WTC11 (cell line): ENCODE measurements at regions not wholly inside any gene's neighbourhood (a gene's known extent, or its start where the extent isn't known, plus 50 kb on each side); places are given as distances from the start of the nearest gene placed in this dataset.

Experiments used
- ATAC-seq: fragments of 200-7000 bp; cut with Tn5 transposase; 2 replicates; pipeline ENCODE4 v1.10.0; 2021; ENCODE audit warnings: mild to moderate bottlenecking, moderate library complexity
- CTCF ChIA-PET: fragments of 300-600 bp; sonication (Branson Sonifier 250); formaldehyde crosslinking; loops from one replicate; lab custom pipeline; 2021; ENCODE audit warnings: antibody characterized with exemption; lab: Charles Lee
- POLR2A ChIA-PET: fragments of 350-600 bp; sonication (Branson Sonifier 250); formaldehyde crosslinking; loops from one replicate; lab custom pipeline; 2021; ENCODE audit warnings: antibody characterized with exemption; lab: Charles Lee
- DNase-seq: peaks from one replicate; pipeline ENCODE4 v3.0.0; 2021; ENCODE audit warnings: low spot score
- H3K27ac Mint-ChIP-seq: 2 replicates; pipeline ENCODE4 v1.8.0; 2021; ENCODE audit warnings: mixed read lengths
- H3K27me3 Mint-ChIP-seq: 2 replicates; pipeline ENCODE4 v1.8.0; 2021; ENCODE audit warnings: low read depth, mild to moderate bottlenecking, moderate library complexity, mixed read lengths
- H3K36me3 Mint-ChIP-seq: 2 replicates; pipeline ENCODE4 v1.8.0; 2021; ENCODE audit warnings: mixed read lengths
- H3K4me1 Mint-ChIP-seq: 2 replicates; pipeline ENCODE4 v1.8.0; 2022; ENCODE audit warnings: mixed read lengths
- H3K4me3 Mint-ChIP-seq: 2 replicates; pipeline ENCODE4 v1.8.0; 2021; ENCODE audit warnings: mild to moderate bottlenecking, moderate library complexity, mixed read lengths
- H3K9me3 Mint-ChIP-seq: 2 replicates; pipeline ENCODE4 v1.8.0; 2021; ENCODE audit warnings: mixed read lengths
- EMX1 ChIP-seq: fragments of 250-450 bp; sonication (Bioruptor Pico); IDR thresholded peaks from 2 replicates; pipeline ENCODE4 v1.8.0; 2021; ENCODE audit warnings: mild to moderate bottlenecking
- ETV6 ChIP-seq: sonication (generic); formaldehyde crosslinking; IDR thresholded peaks from 2 replicates; pipeline ENCODE4 v1.8.1; 2022; ENCODE audit warnings: mild to moderate bottlenecking, missing genetic modification reagents
- FOXJ3 ChIP-seq: sonication (generic); formaldehyde crosslinking; IDR thresholded peaks from 2 replicates; pipeline ENCODE4 v1.9.0; 2021; ENCODE audit warnings: missing genetic modification reagents, mild to moderate bottlenecking, borderline replicate concordance
- FOXK1 ChIP-seq: sonication (generic); formaldehyde crosslinking; IDR thresholded peaks from 2 replicates; pipeline ENCODE4 v1.8.0; 2022; ENCODE audit warnings: mild to moderate bottlenecking, moderate library complexity, missing genetic modification reagents
- NR2C2 ChIP-seq: sonication (generic); formaldehyde crosslinking; IDR thresholded peaks from 2 replicates; pipeline ENCODE4 v1.8.0; 2022; ENCODE audit warnings: mild to moderate bottlenecking, missing genetic modification reagents
- SMAD3 ChIP-seq: sonication (generic); formaldehyde crosslinking; IDR thresholded peaks from 2 replicates; pipeline ENCODE4 v1.8.0; 2022; ENCODE audit warnings: missing genetic modification reagents, mild to moderate bottlenecking, borderline replicate concordance
- TCF7 ChIP-seq: sonication (generic); formaldehyde crosslinking; IDR thresholded peaks from 2 replicates; pipeline ENCODE4 v1.8.0; 2022; ENCODE audit warnings: mild to moderate bottlenecking, low read depth, missing genetic modification reagents, moderate library complexity
- TP53 ChIP-seq: sonication (generic); formaldehyde crosslinking; IDR thresholded peaks from 2 replicates; pipeline ENCODE4 v1.8.1; 2023; ENCODE audit warnings: mild to moderate bottlenecking, missing genetic modification reagents
- ZNF121 ChIP-seq: sonication (generic); formaldehyde crosslinking; IDR thresholded peaks from 2 replicates; pipeline ENCODE4 v1.8.0; 2023; ENCODE audit warnings: missing genetic modification reagents
- TF ChIP-seq, protein P1 (sequence below): sonication (generic); formaldehyde crosslinking; IDR thresholded peaks from 2 replicates; pipeline ENCODE4 v1.8.0; 2023; ENCODE audit warnings: mild to moderate bottlenecking, missing genetic modification reagents
- TF ChIP-seq, protein P2 (sequence below): sonication (generic); formaldehyde crosslinking; IDR thresholded peaks from 2 replicates; pipeline ENCODE4 v1.8.1; 2023; ENCODE audit warnings: mild to moderate bottlenecking, missing genetic modification reagents
- TF ChIP-seq, protein P3 (sequence below): fragments of 200-600 bp; IDR thresholded peaks from 2 replicates; pipeline ENCODE4 v1.8.0; 2022; ENCODE audit warnings: antibody characterized with exemption
- TF ChIP-seq, protein P4 (sequence below): fragments of 250-450 bp; sonication (Bioruptor Pico); IDR thresholded peaks from 2 replicates; pipeline ENCODE4 v1.9.0; 2021; ENCODE audit warnings: mild to moderate bottlenecking
- TF ChIP-seq, protein P5 (sequence below): sonication (generic); formaldehyde crosslinking; conservative IDR thresholded peaks from 2 replicates; pipeline ENCODE4 v1.8.1; 2023; ENCODE audit warnings: mild to moderate bottlenecking, low read depth, missing genetic modification reagents, moderate library complexity
- TF ChIP-seq, protein P6 (sequence below): fragments of 250-450 bp; sonication (Bioruptor Pico); IDR thresholded peaks from 2 replicates; pipeline ENCODE4 v1.8.0; 2021; ENCODE audit warnings: mild to moderate bottlenecking

DNA sequence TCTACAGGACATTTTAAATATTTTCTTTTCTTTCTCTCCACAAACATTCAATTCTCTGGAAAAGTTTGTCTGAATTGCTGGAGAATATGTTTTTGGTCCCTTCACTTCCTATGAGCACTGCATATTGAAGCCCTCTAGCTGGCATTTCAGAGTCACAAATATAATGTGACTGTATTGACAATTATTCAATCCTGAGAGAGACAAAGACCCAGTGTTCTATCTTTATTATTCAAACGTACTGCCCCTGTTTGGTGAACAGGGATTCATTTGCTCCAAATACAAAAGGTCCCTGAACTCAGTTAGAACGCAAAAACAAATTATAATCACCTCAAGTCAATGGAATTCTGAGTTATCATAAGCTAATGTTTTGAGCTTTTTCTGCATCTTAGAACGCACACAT is 173.1 kb upstream of the CDIN1 start:
- H3K4me3 Mint-ChIP-seq, result no peak overlapping the region

DNA sequence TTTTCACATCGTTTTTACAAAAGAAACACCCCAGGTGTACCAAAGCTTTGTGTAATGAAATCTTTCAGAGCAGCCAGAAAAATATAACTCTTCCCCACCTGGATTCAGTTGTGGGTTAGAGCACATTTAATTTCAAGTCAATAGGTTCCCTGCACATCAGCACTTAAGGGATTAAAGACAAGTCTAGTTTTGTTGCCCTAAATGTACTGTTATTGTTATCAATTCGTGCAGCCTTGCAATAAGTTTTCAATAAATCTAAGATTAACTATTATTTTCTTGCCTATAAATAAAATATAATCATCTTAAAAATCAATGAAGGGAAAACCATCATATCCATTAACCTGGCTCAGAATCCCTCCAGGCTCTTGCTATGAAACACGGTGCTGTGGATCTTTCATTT is 172.5 kb upstream of the CDIN1 start:
- Mint-ChIP-seq H3K27me3 (no peaks in the 10 kb centered on the region), H3K4me3 (no peak overlapping the region), H3K9me3 (peaks cover 7% of the 10 kb centered on the region; the same call in 1 of the 2 replicates), H3K4me1 (peaks cover 49% of the 10 kb centered on the region), H3K36me3 (no peaks in the 10 kb centered on the region; the same call in 1 of the 2 replicates), H3K27ac (peak overlapping the region; percentile 51; the same call in 1 of the 2 replicates)
- ChIA-PET CTCF (interaction anchor here (0.7 kb wide), 1 partner anchor 473 kb away, joined by 3 read pairs; no protein-coding TSS in a partner anchor), POLR2A (no interaction called here)
- DNase-seq (no peak), ATAC-seq (no peak)
- no peak for TF ChIP-seq TCF7 (CRISPR knock-in tag)
- TF ChIP-seq, protein P1, sequence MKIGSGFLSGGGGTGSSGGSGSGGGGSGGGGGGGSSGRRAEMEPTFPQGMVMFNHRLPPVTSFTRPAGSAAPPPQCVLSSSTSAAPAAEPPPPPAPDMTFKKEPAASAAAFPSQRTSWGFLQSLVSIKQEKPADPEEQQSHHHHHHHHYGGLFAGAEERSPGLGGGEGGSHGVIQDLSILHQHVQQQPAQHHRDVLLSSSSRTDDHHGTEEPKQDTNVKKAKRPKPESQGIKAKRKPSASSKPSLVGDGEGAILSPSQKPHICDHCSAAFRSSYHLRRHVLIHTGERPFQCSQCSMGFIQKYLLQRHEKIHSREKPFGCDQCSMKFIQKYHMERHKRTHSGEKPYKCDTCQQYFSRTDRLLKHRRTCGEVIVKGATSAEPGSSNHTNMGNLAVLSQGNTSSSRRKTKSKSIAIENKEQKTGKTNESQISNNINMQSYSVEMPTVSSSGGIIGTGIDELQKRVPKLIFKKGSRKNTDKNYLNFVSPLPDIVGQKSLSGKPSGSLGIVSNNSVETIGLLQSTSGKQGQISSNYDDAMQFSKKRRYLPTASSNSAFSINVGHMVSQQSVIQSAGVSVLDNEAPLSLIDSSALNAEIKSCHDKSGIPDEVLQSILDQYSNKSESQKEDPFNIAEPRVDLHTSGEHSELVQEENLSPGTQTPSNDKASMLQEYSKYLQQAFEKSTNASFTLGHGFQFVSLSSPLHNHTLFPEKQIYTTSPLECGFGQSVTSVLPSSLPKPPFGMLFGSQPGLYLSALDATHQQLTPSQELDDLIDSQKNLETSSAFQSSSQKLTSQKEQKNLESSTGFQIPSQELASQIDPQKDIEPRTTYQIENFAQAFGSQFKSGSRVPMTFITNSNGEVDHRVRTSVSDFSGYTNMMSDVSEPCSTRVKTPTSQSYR, result no peak
- TF ChIP-seq TP53, result no peak
- TF ChIP-seq, protein P2, sequence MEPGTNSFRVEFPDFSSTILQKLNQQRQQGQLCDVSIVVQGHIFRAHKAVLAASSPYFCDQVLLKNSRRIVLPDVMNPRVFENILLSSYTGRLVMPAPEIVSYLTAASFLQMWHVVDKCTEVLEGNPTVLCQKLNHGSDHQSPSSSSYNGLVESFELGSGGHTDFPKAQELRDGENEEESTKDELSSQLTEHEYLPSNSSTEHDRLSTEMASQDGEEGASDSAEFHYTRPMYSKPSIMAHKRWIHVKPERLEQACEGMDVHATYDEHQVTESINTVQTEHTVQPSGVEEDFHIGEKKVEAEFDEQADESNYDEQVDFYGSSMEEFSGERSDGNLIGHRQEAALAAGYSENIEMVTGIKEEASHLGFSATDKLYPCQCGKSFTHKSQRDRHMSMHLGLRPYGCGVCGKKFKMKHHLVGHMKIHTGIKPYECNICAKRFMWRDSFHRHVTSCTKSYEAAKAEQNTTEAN, result no peak

More for the DNA sequence above, 173.1 kb upstream of the CDIN1 start:
- POLR2A ChIA-PET, result no interaction called here
- Mint-ChIP-seq H3K36me3 (no peaks in the 10 kb centered on the region; the same call in 1 of the 2 replicates), H3K4me1 (peaks cover 49% of the 10 kb centered on the region)
- no peak for DNase-seq
- CTCF ChIA-PET, result interaction anchor here (0.7 kb wide), 1 partner anchor 474 kb away, joined by 3 read pairs; no protein-coding TSS in a partner anchor
- TF ChIP-seq, protein P3, sequence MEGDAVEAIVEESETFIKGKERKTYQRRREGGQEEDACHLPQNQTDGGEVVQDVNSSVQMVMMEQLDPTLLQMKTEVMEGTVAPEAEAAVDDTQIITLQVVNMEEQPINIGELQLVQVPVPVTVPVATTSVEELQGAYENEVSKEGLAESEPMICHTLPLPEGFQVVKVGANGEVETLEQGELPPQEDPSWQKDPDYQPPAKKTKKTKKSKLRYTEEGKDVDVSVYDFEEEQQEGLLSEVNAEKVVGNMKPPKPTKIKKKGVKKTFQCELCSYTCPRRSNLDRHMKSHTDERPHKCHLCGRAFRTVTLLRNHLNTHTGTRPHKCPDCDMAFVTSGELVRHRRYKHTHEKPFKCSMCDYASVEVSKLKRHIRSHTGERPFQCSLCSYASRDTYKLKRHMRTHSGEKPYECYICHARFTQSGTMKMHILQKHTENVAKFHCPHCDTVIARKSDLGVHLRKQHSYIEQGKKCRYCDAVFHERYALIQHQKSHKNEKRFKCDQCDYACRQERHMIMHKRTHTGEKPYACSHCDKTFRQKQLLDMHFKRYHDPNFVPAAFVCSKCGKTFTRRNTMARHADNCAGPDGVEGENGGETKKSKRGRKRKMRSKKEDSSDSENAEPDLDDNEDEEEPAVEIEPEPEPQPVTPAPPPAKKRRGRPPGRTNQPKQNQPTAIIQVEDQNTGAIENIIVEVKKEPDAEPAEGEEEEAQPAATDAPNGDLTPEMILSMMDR, result no peak
- no peak for TF ChIP-seq ZNF121 (CRISPR knock-in tag)
- TF ChIP-seq EMX1 (CRISPR knock-in tag), result no peak
- TF ChIP-seq, all 79 proteins: peak for 0
- peaks cover 7% of the 10 kb centered on the region; the same call in 1 of the 2 replicates for H3K9me3 Mint-ChIP-seq
- no peaks in the 10 kb centered on the region for H3K27me3 Mint-ChIP-seq
- H3K27ac Mint-ChIP-seq, result peak overlapping the region; percentile 51; the same call in 1 of the 2 replicates
- no peak for ATAC-seq

DNA sequence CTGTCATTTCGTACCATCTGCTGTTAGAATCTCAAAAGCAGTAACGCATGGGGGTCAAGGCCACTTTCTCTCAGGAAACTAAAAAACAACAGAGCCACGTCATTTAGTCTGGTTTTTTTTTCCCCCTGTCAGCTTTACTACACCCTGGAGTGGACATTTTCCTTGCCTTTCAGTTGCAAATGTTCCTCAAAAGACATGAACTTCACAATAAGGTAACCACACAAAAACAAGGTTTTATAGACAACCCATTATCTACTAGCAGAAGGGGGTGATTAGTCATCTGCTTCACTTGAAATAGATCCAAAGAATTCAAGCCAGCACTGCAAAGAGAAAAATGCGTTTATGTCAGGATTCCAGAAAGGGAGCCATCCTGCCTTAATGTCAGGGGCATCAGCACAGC is 171.8 kb upstream of the CDIN1 start:
- peaks cover 7% of the 10 kb centered on the region; the same call in 1 of the 2 replicates for H3K9me3 Mint-ChIP-seq
- peak; percentile 46 for ATAC-seq
- no peak overlapping the region for H3K4me3 Mint-ChIP-seq
- CTCF ChIA-PET, result no interaction called here
- no peaks in the 10 kb centered on the region for H3K27me3 Mint-ChIP-seq
- POLR2A ChIA-PET, result no interaction called here
- no peaks in the 10 kb centered on the region; the same call in 1 of the 2 replicates for H3K36me3 Mint-ChIP-seq
- no peak for DNase-seq
- H3K27ac Mint-ChIP-seq, result peak overlapping the region; percentile 92
- H3K4me1 Mint-ChIP-seq, result peaks cover 48% of the 10 kb centered on the region
- TF ChIP-seq ETV6 (CRISPR knock-in tag), result no peak
- TF ChIP-seq, protein P4, sequence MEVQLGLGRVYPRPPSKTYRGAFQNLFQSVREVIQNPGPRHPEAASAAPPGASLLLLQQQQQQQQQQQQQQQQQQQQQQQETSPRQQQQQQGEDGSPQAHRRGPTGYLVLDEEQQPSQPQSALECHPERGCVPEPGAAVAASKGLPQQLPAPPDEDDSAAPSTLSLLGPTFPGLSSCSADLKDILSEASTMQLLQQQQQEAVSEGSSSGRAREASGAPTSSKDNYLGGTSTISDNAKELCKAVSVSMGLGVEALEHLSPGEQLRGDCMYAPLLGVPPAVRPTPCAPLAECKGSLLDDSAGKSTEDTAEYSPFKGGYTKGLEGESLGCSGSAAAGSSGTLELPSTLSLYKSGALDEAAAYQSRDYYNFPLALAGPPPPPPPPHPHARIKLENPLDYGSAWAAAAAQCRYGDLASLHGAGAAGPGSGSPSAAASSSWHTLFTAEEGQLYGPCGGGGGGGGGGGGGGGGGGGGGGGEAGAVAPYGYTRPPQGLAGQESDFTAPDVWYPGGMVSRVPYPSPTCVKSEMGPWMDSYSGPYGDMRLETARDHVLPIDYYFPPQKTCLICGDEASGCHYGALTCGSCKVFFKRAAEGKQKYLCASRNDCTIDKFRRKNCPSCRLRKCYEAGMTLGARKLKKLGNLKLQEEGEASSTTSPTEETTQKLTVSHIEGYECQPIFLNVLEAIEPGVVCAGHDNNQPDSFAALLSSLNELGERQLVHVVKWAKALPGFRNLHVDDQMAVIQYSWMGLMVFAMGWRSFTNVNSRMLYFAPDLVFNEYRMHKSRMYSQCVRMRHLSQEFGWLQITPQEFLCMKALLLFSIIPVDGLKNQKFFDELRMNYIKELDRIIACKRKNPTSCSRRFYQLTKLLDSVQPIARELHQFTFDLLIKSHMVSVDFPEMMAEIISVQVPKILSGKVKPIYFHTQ (CRISPR knock-in tag), result no peak
- no peak for TF ChIP-seq ZNF121 (CRISPR knock-in tag)
- TF ChIP-seq, protein P5, sequence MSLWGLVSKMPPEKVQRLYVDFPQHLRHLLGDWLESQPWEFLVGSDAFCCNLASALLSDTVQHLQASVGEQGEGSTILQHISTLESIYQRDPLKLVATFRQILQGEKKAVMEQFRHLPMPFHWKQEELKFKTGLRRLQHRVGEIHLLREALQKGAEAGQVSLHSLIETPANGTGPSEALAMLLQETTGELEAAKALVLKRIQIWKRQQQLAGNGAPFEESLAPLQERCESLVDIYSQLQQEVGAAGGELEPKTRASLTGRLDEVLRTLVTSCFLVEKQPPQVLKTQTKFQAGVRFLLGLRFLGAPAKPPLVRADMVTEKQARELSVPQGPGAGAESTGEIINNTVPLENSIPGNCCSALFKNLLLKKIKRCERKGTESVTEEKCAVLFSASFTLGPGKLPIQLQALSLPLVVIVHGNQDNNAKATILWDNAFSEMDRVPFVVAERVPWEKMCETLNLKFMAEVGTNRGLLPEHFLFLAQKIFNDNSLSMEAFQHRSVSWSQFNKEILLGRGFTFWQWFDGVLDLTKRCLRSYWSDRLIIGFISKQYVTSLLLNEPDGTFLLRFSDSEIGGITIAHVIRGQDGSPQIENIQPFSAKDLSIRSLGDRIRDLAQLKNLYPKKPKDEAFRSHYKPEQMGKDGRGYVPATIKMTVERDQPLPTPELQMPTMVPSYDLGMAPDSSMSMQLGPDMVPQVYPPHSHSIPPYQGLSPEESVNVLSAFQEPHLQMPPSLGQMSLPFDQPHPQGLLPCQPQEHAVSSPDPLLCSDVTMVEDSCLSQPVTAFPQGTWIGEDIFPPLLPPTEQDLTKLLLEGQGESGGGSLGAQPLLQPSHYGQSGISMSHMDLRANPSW, result no peak
- TF ChIP-seq FOXJ3 (CRISPR knock-in tag), result no peak
- TF ChIP-seq, protein P3, result no peak
- TF ChIP-seq, protein P6, sequence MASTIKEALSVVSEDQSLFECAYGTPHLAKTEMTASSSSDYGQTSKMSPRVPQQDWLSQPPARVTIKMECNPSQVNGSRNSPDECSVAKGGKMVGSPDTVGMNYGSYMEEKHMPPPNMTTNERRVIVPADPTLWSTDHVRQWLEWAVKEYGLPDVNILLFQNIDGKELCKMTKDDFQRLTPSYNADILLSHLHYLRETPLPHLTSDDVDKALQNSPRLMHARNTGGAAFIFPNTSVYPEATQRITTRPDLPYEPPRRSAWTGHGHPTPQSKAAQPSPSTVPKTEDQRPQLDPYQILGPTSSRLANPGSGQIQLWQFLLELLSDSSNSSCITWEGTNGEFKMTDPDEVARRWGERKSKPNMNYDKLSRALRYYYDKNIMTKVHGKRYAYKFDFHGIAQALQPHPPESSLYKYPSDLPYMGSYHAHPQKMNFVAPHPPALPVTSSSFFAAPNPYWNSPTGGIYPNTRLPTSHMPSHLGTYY (CRISPR knock-in tag), result no peak
- no peak for TF ChIP-seq TCF7 (CRISPR knock-in tag)
- no peak for TF ChIP-seq SMAD3 (CRISPR knock-in tag)
- no peak for TF ChIP-seq FOXK1 (CRISPR knock-in tag)
- no peak for TF ChIP-seq NR2C2
